GM23338 (cell line): ENCODE measurements at regions not wholly inside any gene's neighbourhood (a gene's known extent, or its start where the extent isn't known, plus 50 kb on each side); places are given as distances from the start of the nearest gene placed in this dataset.

Source experiments
- ATAC-seq: fragments of 200-7000 bp; cut with Tn5 transposase; 3 replicates; pipeline ENCODE4 v1.9.1; 2020
- DNase-seq: peaks from one replicate; pipeline ENCODE4 v3.0.0-alpha.2; 2015; ENCODE audit warnings: low spot score
- H2AFZ ChIP-seq: fragments of 200-600 bp; sonication (generic); 2 replicates; pipeline ENCODE4 v1.8.0; 2016; ENCODE audit warnings: antibody characterized with exemption, mild to moderate bottlenecking, moderate library complexity
- H3F3A ChIP-seq: fragments of 200-600 bp; sonication (generic); replicated peaks from 2 replicates; pipeline ENCODE4 v1.8.0; 2017; ENCODE audit warnings: antibody characterized with exemption, mixed run types, low read depth
- H3K27ac ChIP-seq: fragments of 200-600 bp; sonication (generic); 2 replicates; pipeline ENCODE4 v1.6.1; 2016; ENCODE audit warnings: low read depth
- H3K27me3 ChIP-seq: fragments of 200-600 bp; sonication (generic); 2 replicates; pipeline ENCODE4 v1.8.0; 2016; ENCODE audit warnings: mild to moderate bottlenecking, mixed run types, moderate library complexity; ENCODE audit not compliant: insufficient read depth
- H3K36me3 ChIP-seq: fragments of 200-600 bp; sonication (generic); 2 replicates; pipeline ENCODE4 v1.8.0; 2016; ENCODE audit warnings: mild to moderate bottlenecking; ENCODE audit not compliant: insufficient read depth
- H3K4me1 ChIP-seq: fragments of 200-600 bp; sonication (generic); 2 replicates; pipeline ENCODE4 v1.8.0; 2016; ENCODE audit warnings: mild to moderate bottlenecking, moderate library complexity; ENCODE audit not compliant: insufficient read depth
- H3K4me2 ChIP-seq: fragments of 200-600 bp; sonication (generic); 2 replicates; pipeline ENCODE4 v1.7.1; 2017; ENCODE audit warnings: mixed run types
- H3K4me3 ChIP-seq: fragments of 200-600 bp; sonication (generic); 2 replicates; pipeline ENCODE4 v1.6.1; 2016; ENCODE audit warnings: mixed run types
- H3K79me2 ChIP-seq: fragments of 200-600 bp; sonication (generic); replicated peaks from 2 replicates; pipeline ENCODE4 v1.8.0; 2017; ENCODE audit warnings: mild to moderate bottlenecking; ENCODE audit not compliant: insufficient read depth
- H3K9me2 ChIP-seq: fragments of 200-600 bp; sonication (generic); 2 replicates; pipeline ENCODE4 v1.8.0; 2017; ENCODE audit not compliant: insufficient read depth
- H4K20me1 ChIP-seq: fragments of 200-600 bp; sonication (generic); replicated peaks from 2 replicates; pipeline ENCODE4 v1.8.0; 2017; ENCODE audit warnings: mild to moderate bottlenecking; ENCODE audit not compliant: insufficient read depth
- H3K27ac Mint-ChIP-seq: 2 replicates; pipeline ENCODE4 v1.8.0; 2020; ENCODE audit warnings: inconsistent platforms, mild to moderate bottlenecking, moderate library complexity, mixed read lengths
- H3K27me3 Mint-ChIP-seq: 3 replicates; pipeline ENCODE4 v1.8.0; 2022; ENCODE audit warnings: low read depth, mild to moderate bottlenecking, moderate library complexity, mixed read lengths, inconsistent platforms; ENCODE audit not compliant: insufficient read depth, poor library complexity
- H3K36me3 Mint-ChIP-seq: 3 replicates; pipeline ENCODE4 v1.8.0; 2021; ENCODE audit warnings: low read depth, mild to moderate bottlenecking, inconsistent platforms, moderate library complexity, mixed read lengths
- H3K4me1 Mint-ChIP-seq: 3 replicates; pipeline ENCODE4 v1.8.0; 2020; ENCODE audit warnings: mild to moderate bottlenecking, inconsistent platforms, mixed read lengths
- H3K4me3 Mint-ChIP-seq: 3 replicates; pipeline ENCODE4 v1.8.0; 2021; ENCODE audit warnings: moderate library complexity, mild to moderate bottlenecking, inconsistent platforms, mixed read lengths
- H3K9me3 Mint-ChIP-seq: 3 replicates; pipeline ENCODE4 v1.8.0; 2020; ENCODE audit warnings: moderate library complexity, mild to moderate bottlenecking, inconsistent platforms, mixed read lengths
- EZH2 ChIP-seq: fragments of 200-600 bp; sonication (generic); IDR thresholded peaks from one replicate; pipeline ENCODE4 v1.8.0; 2017; ENCODE audit warnings: antibody characterized with exemption, mild to moderate bottlenecking, low read depth; ENCODE audit not compliant: unreplicated experiment
- EZH2phosphoT487 ChIP-seq: fragments of 200-600 bp; sonication (generic); IDR thresholded peaks from one replicate; pipeline ENCODE4 v1.8.1; 2018; ENCODE audit warnings: antibody characterized with exemption; ENCODE audit not compliant: unreplicated experiment
- JUNB ChIP-seq: IDR thresholded peaks from one replicate; pipeline ENCODE4 v1.6.1; 2016; ENCODE audit warnings: antibody characterized with exemption; ENCODE audit not compliant: unreplicated experiment
- NANOG ChIP-seq: IDR thresholded peaks from 2 replicates; pipeline ENCODE4 v1.6.1; 2016; ENCODE audit warnings: antibody characterized with exemption, borderline replicate concordance
- POLR2AphosphoS5 ChIP-seq: IDR thresholded peaks from 2 replicates; pipeline ENCODE4 v1.6.1; 2016; ENCODE audit warnings: antibody characterized with exemption, low read depth
- STAT1 ChIP-seq: IDR thresholded peaks from one replicate; pipeline ENCODE4 v1.6.1; 2016; ENCODE audit warnings: antibody characterized with exemption; ENCODE audit not compliant: unreplicated experiment
- ZNF114 ChIP-seq: fragments of 250-450 bp; sonication (Bioruptor Pico); IDR thresholded peaks from 2 replicates; pipeline ENCODE4 v1.5.0; 2020; ENCODE audit warnings: mild to moderate bottlenecking, moderate library complexity
- ZNF331 ChIP-seq: fragments of 250-450 bp; sonication (Bioruptor Pico); IDR thresholded peaks from 2 replicates; pipeline ENCODE4 v1.5.0; 2020; ENCODE audit warnings: low read depth, mild to moderate bottlenecking, moderate library complexity
- TF ChIP-seq, protein P1 (sequence below): IDR thresholded peaks from one replicate; pipeline ENCODE4 v1.6.1; 2018; ENCODE audit warnings: antibody characterized with exemption; ENCODE audit not compliant: unreplicated experiment
- TF ChIP-seq, protein P2 (sequence below), 2 experiments: fragments of 200-600 bp in 1 of 2; sonication (generic) in 1 of 2; conservative IDR thresholded peaks; 2 replicates each; pipeline versions ENCODE4 v1.5.1 to v1.6.1; 2016 to 2017; ENCODE audit warnings: antibody characterized with exemption in 2 of 2, low read depth in 2 of 2, mild to moderate bottlenecking in 2 of 2, moderate library complexity in 1 of 2

DNA sequence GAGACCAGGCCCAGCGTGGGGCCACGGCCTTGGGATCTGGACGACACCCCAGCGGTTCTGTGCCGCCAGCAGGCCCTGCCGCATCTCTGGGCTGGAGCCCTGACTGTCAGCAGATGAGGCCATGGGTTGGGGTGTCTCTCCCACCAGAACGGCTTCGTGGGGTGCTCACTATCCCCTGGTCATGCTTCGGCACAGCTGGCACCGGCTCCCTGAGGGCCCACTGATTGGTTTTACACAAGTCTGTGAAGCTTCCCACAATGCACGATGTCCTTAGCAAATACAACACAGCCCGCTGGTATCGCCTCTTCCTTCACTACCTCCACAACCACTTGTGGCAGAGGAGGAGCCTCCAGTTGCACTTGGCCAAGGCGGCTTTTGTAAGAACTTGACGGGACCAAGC is 94.3 kb downstream of the THBS2 start:
- no peak overlapping the region for H3K27ac ChIP-seq
- H3K79me2 ChIP-seq: no peaks in the 10 kb centered on the region
- H3K27me3 Mint-ChIP-seq: peaks cover 2% of the 10 kb centered on the region
- H3K9me2 ChIP-seq: no peaks in the 10 kb centered on the region
- TF ChIP-seq ZNF114 (CRISPR knock-in tag) (no peak), STAT1 (no peak), ZNF331 (CRISPR knock-in tag) (no peak), EZH2 (no peak), NANOG (no peak)
- TF ChIP-seq, protein P1, sequence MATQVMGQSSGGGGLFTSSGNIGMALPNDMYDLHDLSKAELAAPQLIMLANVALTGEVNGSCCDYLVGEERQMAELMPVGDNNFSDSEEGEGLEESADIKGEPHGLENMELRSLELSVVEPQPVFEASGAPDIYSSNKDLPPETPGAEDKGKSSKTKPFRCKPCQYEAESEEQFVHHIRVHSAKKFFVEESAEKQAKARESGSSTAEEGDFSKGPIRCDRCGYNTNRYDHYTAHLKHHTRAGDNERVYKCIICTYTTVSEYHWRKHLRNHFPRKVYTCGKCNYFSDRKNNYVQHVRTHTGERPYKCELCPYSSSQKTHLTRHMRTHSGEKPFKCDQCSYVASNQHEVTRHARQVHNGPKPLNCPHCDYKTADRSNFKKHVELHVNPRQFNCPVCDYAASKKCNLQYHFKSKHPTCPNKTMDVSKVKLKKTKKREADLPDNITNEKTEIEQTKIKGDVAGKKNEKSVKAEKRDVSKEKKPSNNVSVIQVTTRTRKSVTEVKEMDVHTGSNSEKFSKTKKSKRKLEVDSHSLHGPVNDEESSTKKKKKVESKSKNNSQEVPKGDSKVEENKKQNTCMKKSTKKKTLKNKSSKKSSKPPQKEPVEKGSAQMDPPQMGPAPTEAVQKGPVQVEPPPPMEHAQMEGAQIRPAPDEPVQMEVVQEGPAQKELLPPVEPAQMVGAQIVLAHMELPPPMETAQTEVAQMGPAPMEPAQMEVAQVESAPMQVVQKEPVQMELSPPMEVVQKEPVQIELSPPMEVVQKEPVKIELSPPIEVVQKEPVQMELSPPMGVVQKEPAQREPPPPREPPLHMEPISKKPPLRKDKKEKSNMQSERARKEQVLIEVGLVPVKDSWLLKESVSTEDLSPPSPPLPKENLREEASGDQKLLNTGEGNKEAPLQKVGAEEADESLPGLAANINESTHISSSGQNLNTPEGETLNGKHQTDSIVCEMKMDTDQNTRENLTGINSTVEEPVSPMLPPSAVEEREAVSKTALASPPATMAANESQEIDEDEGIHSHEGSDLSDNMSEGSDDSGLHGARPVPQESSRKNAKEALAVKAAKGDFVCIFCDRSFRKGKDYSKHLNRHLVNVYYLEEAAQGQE: no peak
- H4K20me1 ChIP-seq: no peaks in the 10 kb centered on the region
- no peaks in the 10 kb centered on the region for H3K27me3 ChIP-seq
- no peak overlapping the region for H3K4me3 Mint-ChIP-seq
- no peak overlapping the region for H2AFZ ChIP-seq
- no peaks in the 10 kb centered on the region for H3F3A ChIP-seq
- H3K36me3 Mint-ChIP-seq: peaks cover 8% of the 10 kb centered on the region; the same call in 2 of the 3 replicates
- H3K27ac Mint-ChIP-seq: no peak overlapping the region
- DNase-seq (no peak), ATAC-seq (no peak)
- no peak overlapping the region for H3K4me2 ChIP-seq
- no peaks in the 10 kb centered on the region for H3K4me1 ChIP-seq
- peaks cover 13% of the 10 kb centered on the region; the same call in 2 of the 3 replicates for H3K9me3 Mint-ChIP-seq
- H3K36me3 ChIP-seq: no peaks in the 10 kb centered on the region
- H3K4me1 Mint-ChIP-seq: peaks cover 5% of the 10 kb centered on the region; the same call in 1 of the 3 replicates
- no peak overlapping the region for H3K4me3 ChIP-seq

DNA sequence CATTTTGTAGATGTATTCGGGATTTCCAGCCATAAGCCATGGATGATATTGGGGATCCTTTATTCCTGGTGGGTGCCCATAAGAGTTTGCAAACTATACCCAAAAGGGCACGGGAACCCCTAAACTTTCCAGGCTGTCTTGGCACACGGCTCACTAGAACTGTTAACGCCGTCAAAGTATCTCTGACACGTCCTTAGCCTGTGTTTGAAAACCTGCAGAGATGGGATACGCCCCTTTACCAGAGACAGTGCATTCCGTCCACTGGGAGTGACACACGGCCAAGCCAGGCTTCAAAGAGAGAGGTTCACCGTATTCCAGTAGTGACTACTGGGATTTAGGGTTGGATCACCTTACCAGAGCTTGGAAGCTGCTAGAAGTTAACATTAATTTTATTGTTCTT is 95.0 kb downstream of the THBS2 start:
- Mint-ChIP-seq H3K4me3 (no peak overlapping the region), H3K36me3 (peaks cover 8% of the 10 kb centered on the region; the same call in 2 of the 3 replicates), H3K27me3 (peaks cover 2% of the 10 kb centered on the region), H3K9me3 (peaks cover 10% of the 10 kb centered on the region; the same call in 2 of the 3 replicates), H3K27ac (no peak overlapping the region), H3K4me1 (peaks cover 5% of the 10 kb centered on the region; the same call in 1 of the 3 replicates)
- Histone ChIP-seq H2AFZ (peak overlapping the region; percentile 63; the same call in 1 of the 2 replicates), H3K79me2 (no peaks in the 10 kb centered on the region), H3K27me3 (no peaks in the 10 kb centered on the region), H3K9me2 (no peaks in the 10 kb centered on the region), H3F3A (no peaks in the 10 kb centered on the region), H3K27ac (no peak overlapping the region), H3K4me3 (no peak overlapping the region), H3K4me1 (no peaks in the 10 kb centered on the region), H3K36me3 (no peaks in the 10 kb centered on the region), H3K4me2 (no peak overlapping the region), H4K20me1 (no peaks in the 10 kb centered on the region)
- ATAC-seq (no peak), DNase-seq (no peak)
- TF ChIP-seq JUNB (no peak), EZH2phosphoT487 (no peak), STAT1 (no peak), POLR2AphosphoS5 (no peak), NANOG (no peak)
- TF ChIP-seq, protein P2, sequence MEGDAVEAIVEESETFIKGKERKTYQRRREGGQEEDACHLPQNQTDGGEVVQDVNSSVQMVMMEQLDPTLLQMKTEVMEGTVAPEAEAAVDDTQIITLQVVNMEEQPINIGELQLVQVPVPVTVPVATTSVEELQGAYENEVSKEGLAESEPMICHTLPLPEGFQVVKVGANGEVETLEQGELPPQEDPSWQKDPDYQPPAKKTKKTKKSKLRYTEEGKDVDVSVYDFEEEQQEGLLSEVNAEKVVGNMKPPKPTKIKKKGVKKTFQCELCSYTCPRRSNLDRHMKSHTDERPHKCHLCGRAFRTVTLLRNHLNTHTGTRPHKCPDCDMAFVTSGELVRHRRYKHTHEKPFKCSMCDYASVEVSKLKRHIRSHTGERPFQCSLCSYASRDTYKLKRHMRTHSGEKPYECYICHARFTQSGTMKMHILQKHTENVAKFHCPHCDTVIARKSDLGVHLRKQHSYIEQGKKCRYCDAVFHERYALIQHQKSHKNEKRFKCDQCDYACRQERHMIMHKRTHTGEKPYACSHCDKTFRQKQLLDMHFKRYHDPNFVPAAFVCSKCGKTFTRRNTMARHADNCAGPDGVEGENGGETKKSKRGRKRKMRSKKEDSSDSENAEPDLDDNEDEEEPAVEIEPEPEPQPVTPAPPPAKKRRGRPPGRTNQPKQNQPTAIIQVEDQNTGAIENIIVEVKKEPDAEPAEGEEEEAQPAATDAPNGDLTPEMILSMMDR (conservative IDR thresholded peaks at IDR 0.05; ENCODE audit: low read depth in 2 of 2): no peak
- TF ChIP-seq, protein P1: no peak
